ENCODE measurements at regions not wholly inside any gene's neighbourhood (a gene's known extent, or its start where the extent isn't known, plus 50 kb on each side); places are given as distances from the start of the nearest gene placed in this dataset.

DNA sequence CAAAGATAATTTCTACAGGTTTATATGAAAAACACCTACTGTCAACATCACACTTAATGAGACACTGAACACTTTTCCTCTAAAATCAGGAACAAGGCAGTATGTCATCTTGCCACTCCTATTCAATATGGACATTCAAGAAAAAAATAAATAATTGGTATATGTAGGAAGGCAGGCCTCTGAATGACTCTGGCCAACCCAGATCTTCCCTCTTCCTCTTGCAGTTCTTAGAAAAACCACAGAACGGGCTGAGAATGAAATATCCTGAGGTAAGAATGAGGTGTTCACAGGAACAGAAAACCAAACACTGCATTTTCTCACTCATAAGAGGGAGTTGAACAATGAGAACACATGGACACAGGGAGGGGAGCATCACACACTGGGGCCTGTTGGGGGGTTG lies 1207.2 kb upstream of the CITED2 start:
- no peak overlapping the region for H3K27ac Mint-ChIP-seq (ENCODE audit: unreplicated experiment)
- H3K36me3 Mint-ChIP-seq (ENCODE audit: unreplicated experiment) = no peaks in the 10 kb centered on the region
- no peak overlapping the region for H3K4me3 Mint-ChIP-seq (ENCODE audit: unreplicated experiment)
- peaks cover 2% of the 10 kb centered on the region for H3K27me3 Mint-ChIP-seq (ENCODE audit: unreplicated experiment)
- peaks cover 2% of the 10 kb centered on the region for H3K9me3 Mint-ChIP-seq (ENCODE audit: unreplicated experiment)
- DNase-seq = no peak
- TF ChIP-seq, protein P1, sequence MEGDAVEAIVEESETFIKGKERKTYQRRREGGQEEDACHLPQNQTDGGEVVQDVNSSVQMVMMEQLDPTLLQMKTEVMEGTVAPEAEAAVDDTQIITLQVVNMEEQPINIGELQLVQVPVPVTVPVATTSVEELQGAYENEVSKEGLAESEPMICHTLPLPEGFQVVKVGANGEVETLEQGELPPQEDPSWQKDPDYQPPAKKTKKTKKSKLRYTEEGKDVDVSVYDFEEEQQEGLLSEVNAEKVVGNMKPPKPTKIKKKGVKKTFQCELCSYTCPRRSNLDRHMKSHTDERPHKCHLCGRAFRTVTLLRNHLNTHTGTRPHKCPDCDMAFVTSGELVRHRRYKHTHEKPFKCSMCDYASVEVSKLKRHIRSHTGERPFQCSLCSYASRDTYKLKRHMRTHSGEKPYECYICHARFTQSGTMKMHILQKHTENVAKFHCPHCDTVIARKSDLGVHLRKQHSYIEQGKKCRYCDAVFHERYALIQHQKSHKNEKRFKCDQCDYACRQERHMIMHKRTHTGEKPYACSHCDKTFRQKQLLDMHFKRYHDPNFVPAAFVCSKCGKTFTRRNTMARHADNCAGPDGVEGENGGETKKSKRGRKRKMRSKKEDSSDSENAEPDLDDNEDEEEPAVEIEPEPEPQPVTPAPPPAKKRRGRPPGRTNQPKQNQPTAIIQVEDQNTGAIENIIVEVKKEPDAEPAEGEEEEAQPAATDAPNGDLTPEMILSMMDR (IDR thresholded peaks at IDR 0.05; ENCODE audit: partially characterized antibody, unreplicated experiment) = no peak
- no peaks in the 10 kb centered on the region for H3K4me1 Mint-ChIP-seq (ENCODE audit: low read depth, unreplicated experiment)

DNA sequence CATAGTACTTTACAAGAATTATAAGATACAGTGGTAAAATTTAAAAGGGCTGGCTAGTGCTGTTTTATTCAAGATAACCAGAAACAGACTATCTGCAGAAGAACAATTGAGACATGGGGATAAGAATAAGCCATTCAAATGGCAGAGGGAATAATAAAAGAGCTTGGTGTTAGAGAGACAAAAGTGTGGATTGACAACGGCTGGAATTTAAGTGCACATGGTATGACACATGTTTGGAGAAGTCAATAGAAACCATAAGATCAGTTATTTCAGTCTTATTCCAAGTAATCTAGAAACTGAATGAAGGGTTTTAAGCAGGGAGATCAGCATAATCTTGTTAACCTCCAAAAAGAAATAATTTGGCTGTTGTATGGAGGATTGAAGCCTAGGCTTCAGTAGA lies 1205.5 kb upstream of the CITED2 start:
- no peak for DNase-seq
- Mint-ChIP-seq H3K9me3 (ENCODE audit: unreplicated experiment) (peaks cover 2% of the 10 kb centered on the region), H3K4me1 (ENCODE audit: low read depth, unreplicated experiment) (no peaks in the 10 kb centered on the region), H3K4me3 (ENCODE audit: unreplicated experiment) (no peak overlapping the region), H3K27ac (ENCODE audit: unreplicated experiment) (no peak overlapping the region), H3K27me3 (ENCODE audit: unreplicated experiment) (peaks cover 2% of the 10 kb centered on the region), H3K36me3 (ENCODE audit: unreplicated experiment) (no peaks in the 10 kb centered on the region)
- TF ChIP-seq, protein P1 (IDR thresholded peaks at IDR 0.05; ENCODE audit: partially characterized antibody, unreplicated experiment) = no peak

DNA sequence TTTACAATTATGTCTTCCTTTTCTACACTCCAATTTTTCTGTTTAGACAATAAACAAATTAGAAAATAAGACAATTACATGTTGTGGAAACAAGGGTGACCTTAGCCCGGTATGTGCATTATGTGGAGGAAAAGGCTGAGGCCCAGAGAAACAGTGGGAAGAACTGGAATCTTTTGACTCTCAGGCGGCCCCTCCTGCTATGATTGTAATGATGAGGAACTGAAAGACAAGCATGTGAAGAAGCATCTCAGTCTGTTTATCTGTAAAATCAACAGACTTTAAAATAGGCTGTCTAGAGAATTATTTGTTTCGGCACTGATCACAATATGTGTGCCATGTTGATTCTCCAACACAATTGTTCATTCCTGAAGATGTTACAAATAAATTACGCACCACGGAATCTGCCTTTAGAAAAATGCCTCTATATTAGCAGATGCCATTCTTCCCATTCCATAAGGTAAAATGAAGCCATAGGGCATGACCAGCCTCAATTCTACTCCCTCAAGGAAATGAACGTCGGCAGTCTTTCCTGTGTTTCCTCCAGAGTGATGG lies 1201.6 kb upstream of the CITED2 start:
- Mint-ChIP-seq H3K9me3 (ENCODE audit: unreplicated experiment) (no peaks in the 10 kb centered on the region), H3K4me1 (ENCODE audit: low read depth, unreplicated experiment) (no peaks in the 10 kb centered on the region), H3K27me3 (ENCODE audit: unreplicated experiment) (no peaks in the 10 kb centered on the region), H3K36me3 (ENCODE audit: unreplicated experiment) (no peaks in the 10 kb centered on the region), H3K27ac (ENCODE audit: unreplicated experiment) (no peak overlapping the region), H3K4me3 (ENCODE audit: unreplicated experiment) (no peak overlapping the region)
- DNase-seq = no peak
- TF ChIP-seq, protein P1 (IDR thresholded peaks at IDR 0.05; ENCODE audit: partially characterized antibody, unreplicated experiment) = no peak

DNA sequence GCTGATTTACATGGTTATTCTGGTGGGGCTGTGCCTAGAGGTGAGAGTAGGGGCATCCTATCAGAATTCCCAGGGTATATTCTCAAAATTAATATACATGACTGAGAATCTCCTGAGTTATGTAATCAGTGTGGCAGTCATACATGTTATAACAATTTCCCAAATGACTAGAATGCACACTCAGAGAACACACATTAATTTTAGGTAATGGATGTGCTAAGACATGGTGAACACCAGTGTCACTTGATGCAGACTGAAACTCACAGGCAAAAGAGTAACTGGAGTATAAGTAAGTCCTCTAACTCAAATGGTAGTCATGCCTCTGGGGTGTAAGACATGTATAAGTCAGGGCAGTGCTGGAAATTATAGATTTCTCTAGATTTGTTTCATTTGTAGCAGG lies 1198.4 kb upstream of the CITED2 start:
- DNase-seq = no peak
- no peak overlapping the region for H3K4me3 Mint-ChIP-seq (ENCODE audit: unreplicated experiment)
- TF ChIP-seq, protein P1 (IDR thresholded peaks at IDR 0.05; ENCODE audit: partially characterized antibody, unreplicated experiment) = no peak
- H3K9me3 Mint-ChIP-seq (ENCODE audit: unreplicated experiment) = no peaks in the 10 kb centered on the region
- H3K36me3 Mint-ChIP-seq (ENCODE audit: unreplicated experiment) = no peaks in the 10 kb centered on the region
- H3K27me3 Mint-ChIP-seq (ENCODE audit: unreplicated experiment) = no peaks in the 10 kb centered on the region
- H3K27ac Mint-ChIP-seq (ENCODE audit: unreplicated experiment) = no peak overlapping the region
- H3K4me1 Mint-ChIP-seq (ENCODE audit: low read depth, unreplicated experiment) = no peaks in the 10 kb centered on the region

DNA sequence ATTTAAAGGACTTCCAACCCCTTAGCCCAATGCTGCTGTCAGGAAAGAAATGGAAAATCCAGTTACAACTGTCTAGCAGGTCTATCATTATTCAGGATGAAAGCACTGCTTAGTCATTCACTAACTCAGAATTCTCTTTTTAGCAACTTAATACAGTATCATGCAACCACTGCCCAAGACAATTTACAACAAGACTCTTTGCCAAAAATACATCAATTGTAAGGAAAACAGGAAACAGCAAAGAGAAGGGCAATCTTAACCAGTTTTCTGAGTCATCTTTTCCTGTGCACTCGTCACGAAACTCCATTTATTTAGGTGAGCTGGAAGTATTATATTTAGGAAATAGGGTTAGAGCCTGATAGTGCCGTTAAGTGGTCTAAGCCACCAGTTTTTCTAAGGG lies 1197.7 kb upstream of the CITED2 start:
- H3K4me1 Mint-ChIP-seq (ENCODE audit: low read depth, unreplicated experiment) = no peaks in the 10 kb centered on the region
- H3K4me3 Mint-ChIP-seq (ENCODE audit: unreplicated experiment) = no peak overlapping the region

More for the DNA sequence above, 1197.7 kb upstream of the CITED2 start:
- TF ChIP-seq, protein P1 (IDR thresholded peaks at IDR 0.05; ENCODE audit: partially characterized antibody, unreplicated experiment) = no peak
- DNase-seq = no peak
- Mint-ChIP-seq H3K27ac (ENCODE audit: unreplicated experiment) (no peak overlapping the region), H3K9me3 (ENCODE audit: unreplicated experiment) (no peaks in the 10 kb centered on the region), H3K27me3 (ENCODE audit: unreplicated experiment) (no peaks in the 10 kb centered on the region), H3K36me3 (ENCODE audit: unreplicated experiment) (no peaks in the 10 kb centered on the region)

Measured in glutamatergic neuron (in vitro differentiated cells).